ENCODE measurements at regions not wholly inside any gene's neighbourhood (a gene's known extent, or its start where the extent isn't known, plus 50 kb on each side); places are given as distances from the start of the nearest gene placed in this dataset.
A peak's percentile ranks its signal among the peaks of the same experiment; 100 is the strongest.
"Not testable (repeated sequence)": the region's sequence is repeated elsewhere in the genome, so short reads cannot be mapped to it uniquely, and the experiment has no call there.

DNA sequence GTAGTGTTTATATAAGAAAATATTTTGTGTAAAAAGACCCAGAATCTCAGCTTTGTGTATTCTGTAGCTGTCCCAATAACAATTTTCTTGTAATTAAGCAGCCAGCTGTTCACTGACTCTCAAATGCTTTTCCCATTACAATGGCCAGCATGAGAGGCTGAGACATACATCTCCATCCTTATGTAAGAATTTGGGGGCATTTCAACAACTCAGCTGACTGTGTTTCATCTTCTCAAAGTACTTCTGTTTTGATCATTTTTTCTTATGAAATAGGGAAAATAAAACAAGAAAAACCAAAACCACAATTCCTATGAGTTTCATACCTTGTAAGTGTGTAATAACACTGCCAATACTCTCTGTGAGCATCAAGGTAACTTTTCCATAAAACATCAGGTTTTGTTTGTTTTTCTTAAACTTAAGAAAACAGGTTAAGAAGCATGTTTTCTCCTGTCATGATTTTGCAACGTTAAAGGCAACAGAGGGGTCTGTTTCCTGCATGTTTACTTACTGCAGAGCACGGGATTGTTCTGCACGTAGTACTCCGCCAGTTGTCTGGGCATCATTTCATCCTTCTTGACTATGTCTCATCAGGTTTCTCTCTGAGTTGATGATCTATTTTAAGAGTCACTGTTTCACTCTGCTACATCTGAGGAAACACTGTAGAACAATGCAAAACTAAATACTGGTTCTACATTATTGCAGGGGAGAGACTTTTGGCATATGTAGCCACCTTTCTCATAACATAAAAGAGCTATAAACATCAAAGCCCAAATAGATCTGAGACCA lies 62.9 kb upstream of the CYRIA start:
- Histone ChIP-seq H3K9me3 (no peaks in the 10 kb centered on the region), H3K27ac (no peak overlapping the region), H3K4me3 (no peak overlapping the region), H3K27me3 (no peaks in the 10 kb centered on the region), H3K36me3 (no peaks in the 10 kb centered on the region), H3K4me1 (no peaks in the 10 kb centered on the region)
- ATAC-seq, result no peak
- no peak for DNase-seq
- TF ChIP-seq, protein P1, sequence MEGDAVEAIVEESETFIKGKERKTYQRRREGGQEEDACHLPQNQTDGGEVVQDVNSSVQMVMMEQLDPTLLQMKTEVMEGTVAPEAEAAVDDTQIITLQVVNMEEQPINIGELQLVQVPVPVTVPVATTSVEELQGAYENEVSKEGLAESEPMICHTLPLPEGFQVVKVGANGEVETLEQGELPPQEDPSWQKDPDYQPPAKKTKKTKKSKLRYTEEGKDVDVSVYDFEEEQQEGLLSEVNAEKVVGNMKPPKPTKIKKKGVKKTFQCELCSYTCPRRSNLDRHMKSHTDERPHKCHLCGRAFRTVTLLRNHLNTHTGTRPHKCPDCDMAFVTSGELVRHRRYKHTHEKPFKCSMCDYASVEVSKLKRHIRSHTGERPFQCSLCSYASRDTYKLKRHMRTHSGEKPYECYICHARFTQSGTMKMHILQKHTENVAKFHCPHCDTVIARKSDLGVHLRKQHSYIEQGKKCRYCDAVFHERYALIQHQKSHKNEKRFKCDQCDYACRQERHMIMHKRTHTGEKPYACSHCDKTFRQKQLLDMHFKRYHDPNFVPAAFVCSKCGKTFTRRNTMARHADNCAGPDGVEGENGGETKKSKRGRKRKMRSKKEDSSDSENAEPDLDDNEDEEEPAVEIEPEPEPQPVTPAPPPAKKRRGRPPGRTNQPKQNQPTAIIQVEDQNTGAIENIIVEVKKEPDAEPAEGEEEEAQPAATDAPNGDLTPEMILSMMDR (IDR thresholded peaks at IDR 0.05), result no peak
- intact Hi-C loops (cut with DNase I), result loop anchor here in 1 of 2 donors (10.0 kb wide), 1 partner anchor 114 kb away; no protein-coding TSS in a partner anchor

DNA sequence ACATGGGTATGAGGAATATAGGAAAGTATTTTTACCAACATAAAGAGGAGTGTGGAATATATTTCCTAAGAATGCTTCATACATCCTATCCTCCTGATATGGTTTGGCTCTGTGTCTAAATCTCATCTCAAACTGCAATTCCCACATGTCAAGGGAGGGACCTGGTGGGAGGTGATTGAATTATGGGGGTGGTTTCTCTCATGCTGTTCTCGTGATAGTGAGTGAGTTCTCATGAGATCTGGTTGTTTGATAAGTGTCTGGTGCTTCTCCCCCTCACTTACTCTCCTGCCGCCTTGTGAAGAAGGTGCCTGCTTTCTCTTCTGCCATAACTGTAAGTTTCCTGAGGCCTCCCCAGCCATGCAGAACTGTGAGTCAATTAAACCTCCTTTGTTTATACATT lies 62.2 kb upstream of the CYRIA start:
- intact Hi-C loops (cut with DNase I), result loop anchor here in 1 of 2 donors (10.0 kb wide), 1 partner anchor 113 kb away; no protein-coding TSS in a partner anchor
- ATAC-seq, DNase-seq, H3K4me3 ChIP-seq, H3K27ac ChIP-seq, H3K27me3 ChIP-seq, H3K9me3 ChIP-seq, H3K4me1 ChIP-seq, H3K36me3 ChIP-seq: not testable (repeated sequence)

DNA sequence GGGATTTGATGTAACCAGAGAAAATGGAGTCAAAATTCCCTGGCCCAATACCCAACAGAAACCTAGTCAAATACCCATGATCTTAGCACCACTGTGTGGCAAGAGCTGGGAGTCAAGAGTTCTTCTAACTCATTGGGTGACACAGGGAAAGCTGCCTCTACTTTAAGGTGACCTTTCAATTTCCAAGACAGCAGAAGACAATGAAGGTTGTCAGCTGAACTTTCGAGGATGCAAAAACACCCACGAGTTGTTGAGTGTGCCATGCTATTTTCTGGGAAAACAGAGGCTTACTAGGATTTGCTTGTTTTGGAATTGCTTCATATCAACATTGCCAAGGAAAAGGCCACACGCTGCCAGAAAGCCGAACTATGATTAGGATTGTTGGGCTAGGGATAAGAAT lies 61.6 kb upstream of the CYRIA start:
- H3K4me1 ChIP-seq, result no peaks in the 10 kb centered on the region
- no peaks in the 10 kb centered on the region for H3K36me3 ChIP-seq
- no peaks in the 10 kb centered on the region for H3K9me3 ChIP-seq
- peak; percentile 54 for ATAC-seq
- DNase-seq, result no peak
- TF ChIP-seq, protein P1 (IDR thresholded peaks at IDR 0.05), result no peak
- no peak overlapping the region for H3K27ac ChIP-seq
- H3K27me3 ChIP-seq, result no peaks in the 10 kb centered on the region
- intact Hi-C loops (cut with DNase I), result loop anchor here in 1 of 2 donors (10.0 kb wide), 1 partner anchor 112 kb away; no protein-coding TSS in a partner anchor
- H3K4me3 ChIP-seq, result no peak overlapping the region

DNA sequence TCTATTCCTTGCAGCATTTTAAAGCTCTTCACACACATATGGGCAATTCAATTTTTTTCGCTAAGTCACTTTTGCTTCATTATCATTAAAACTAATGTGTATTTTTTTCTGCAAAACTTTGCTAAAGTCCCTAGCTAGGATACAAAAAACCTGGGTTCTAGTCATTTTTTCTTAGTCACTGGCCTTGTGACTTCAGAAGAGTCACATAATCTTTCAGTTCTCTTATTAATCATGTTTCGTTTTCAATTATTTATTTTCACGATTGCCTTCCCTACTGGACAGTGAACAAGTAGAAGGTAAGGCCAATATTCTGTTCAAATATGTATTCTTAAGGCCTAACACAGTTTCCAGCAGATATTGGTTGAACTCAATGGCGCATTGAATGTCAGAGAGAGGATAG lies 60.9 kb upstream of the CYRIA start:
- Histone ChIP-seq H3K9me3 (no peaks in the 10 kb centered on the region), H3K36me3 (no peaks in the 10 kb centered on the region), H3K27me3 (no peaks in the 10 kb centered on the region), H3K27ac (no peak overlapping the region), H3K4me3 (no peak overlapping the region), H3K4me1 (no peaks in the 10 kb centered on the region)
- no peak for ATAC-seq
- DNase-seq, result no peak
- TF ChIP-seq, protein P1 (IDR thresholded peaks at IDR 0.05), result no peak
- intact Hi-C loops (cut with DNase I), result loop anchor here in 1 of 2 donors (10.0 kb wide), 1 partner anchor 112 kb away; no protein-coding TSS in a partner anchor

DNA sequence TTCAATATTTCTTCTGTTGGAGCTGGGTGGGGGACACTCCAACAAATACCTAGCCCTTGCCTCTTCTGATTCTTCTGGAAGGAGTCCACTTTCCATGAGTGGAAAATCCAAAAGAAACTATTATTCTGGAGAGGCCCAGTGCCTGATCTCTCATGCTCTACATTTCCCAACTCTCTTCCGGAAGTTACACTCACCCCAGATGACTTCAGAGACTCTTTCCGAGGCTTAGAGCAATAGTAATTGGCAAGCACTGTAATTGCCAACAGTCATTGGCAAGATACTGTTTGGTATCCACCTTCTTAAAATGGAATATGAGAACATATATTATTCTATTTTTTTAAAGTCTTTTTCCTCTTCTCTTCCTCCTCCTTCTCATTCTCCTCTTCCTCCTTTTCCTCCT lies 60.5 kb upstream of the CYRIA start:
- Histone ChIP-seq H3K27ac (no peak overlapping the region), H3K9me3 (no peaks in the 10 kb centered on the region), H3K4me3 (no peak overlapping the region), H3K36me3 (no peaks in the 10 kb centered on the region), H3K4me1 (no peaks in the 10 kb centered on the region), H3K27me3 (no peaks in the 10 kb centered on the region)
- DNase-seq (no peak), ATAC-seq (no peak)
- intact Hi-C loops (cut with DNase I), result loop anchor here in 1 of 2 donors (10.0 kb wide), 1 partner anchor 111 kb away; no protein-coding TSS in a partner anchor
- TF ChIP-seq, protein P1 (IDR thresholded peaks at IDR 0.05), result no peak

All from left lung (tissue), 4 donors.